ENCODE measurements at regions not wholly inside any gene's neighbourhood (a gene's known extent, or its start where the extent isn't known, plus 50 kb on each side); places are given as distances from the start of the nearest gene placed in this dataset.

DNA sequence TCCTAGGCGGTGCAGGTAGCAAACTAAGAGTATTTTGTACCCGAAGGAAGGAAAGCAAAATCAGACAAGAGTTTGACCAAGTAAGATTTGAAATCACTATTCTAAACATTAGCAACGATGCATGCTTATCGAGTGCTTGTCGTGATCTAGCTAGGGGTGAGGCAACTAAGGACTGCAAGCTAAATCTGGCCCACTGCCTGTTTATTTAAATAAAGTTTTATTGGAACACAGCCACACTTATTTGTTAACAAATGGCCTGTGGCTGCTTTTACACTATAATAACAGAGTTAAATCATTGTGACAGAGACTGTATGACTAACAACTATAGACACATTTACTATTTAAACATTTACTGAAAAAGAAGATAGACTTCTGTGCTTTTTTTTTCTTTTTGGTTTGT lies 983.6 kb downstream of the VRK1 start:
- no peak for TF ChIP-seq TAF1 (IDR thresholded peaks at IDR 0.05; ENCODE audit: low read depth, low read length)
- no peak for TF ChIP-seq POU2F2 (IDR thresholded peaks at IDR 0.05; ENCODE audit: low read depth, low read length)
- no peak for TF ChIP-seq POLR2A (IDR thresholded peaks at IDR 0.05; ENCODE audit: low read depth, low read length)
- TF ChIP-seq POLR2AphosphoS5 (IDR thresholded peaks at IDR 0.05; ENCODE audit: low read depth, low read length): no peak
- TF ChIP-seq PAX5 (IDR thresholded peaks at IDR 0.05; ENCODE audit: insufficient read depth, low read length, severe bottlenecking): no peak

All from GM12891 (cell line).